ENCODE measurements at regions not wholly inside any gene's neighbourhood (a gene's known extent, or its start where the extent isn't known, plus 50 kb on each side); places are given as distances from the start of the nearest gene placed in this dataset.

DNA sequence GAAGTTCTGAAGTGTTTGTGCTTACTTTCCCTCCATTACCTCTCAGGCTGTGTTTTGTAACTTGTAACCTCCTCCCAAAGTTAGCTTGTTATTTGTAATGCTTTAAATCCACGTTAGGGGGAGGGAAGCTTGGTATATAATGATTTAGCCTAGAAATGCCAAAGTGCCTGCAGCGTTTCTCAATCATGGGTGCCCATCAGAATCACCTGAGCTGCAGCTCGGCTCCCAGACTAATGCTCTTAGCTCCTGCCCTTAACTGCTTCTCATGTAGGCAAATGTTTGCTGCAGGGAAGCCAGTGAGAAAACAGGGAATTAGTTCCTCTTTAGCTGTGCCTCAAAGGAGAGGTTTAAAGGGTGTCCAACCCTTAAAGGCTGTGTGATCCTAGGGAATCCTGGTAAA lies 219.2 kb upstream of the NAALADL2 start:
- no peaks in the 10 kb centered on the region for H3K36me3 ChIP-seq (ENCODE audit: insufficient read depth, low read length)
- no peak for DNase-seq (ENCODE audit: low read depth, low spot score)
- no peak for TF ChIP-seq FOXP2 (optimal IDR thresholded peaks at IDR 0.05; ENCODE audit: control extremely low read depth, extremely low read length, insufficient read depth)
- TF ChIP-seq POLR2AphosphoS5 (IDR thresholded peaks at IDR 0.05; ENCODE audit: borderline replicate concordance, low read depth, low read length) = no peak
- no peak for TF ChIP-seq EZH2 (IDR thresholded peaks at IDR 0.05)
- no peak overlapping the region for H3K4me3 ChIP-seq
- no peak overlapping the region for H3K27ac ChIP-seq
- no peaks in the 10 kb centered on the region for H3K9me3 ChIP-seq (ENCODE audit: low read depth, low read length)
- no peak overlapping the region for H3K9ac ChIP-seq (ENCODE audit: insufficient read length)

DNA sequence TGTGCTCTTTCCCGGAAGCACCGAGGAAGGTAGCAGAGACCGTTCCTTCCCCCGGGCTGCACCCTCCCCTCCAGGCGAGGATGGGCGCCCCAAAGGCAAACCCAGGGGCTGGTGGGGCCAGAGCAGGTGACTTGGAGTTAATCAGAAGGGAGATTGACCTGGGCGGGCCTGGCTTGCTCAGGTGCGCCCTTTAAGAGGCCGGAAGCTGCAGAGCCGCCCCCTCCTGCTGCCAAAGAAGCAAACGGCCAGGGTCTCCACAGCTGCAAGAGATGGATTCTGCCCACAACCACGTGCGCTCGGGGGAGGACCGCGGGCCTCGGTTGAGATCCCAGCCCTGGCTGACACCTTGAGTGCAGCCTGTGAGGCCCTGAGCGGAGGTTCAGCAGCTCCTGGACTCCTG lies 218.2 kb upstream of the NAALADL2 start:
- Histone ChIP-seq H3K4me3 (no peak overlapping the region), H3K36me3 (ENCODE audit: insufficient read depth, low read length) (no peaks in the 10 kb centered on the region), H3K27ac (no peak overlapping the region), H3K9ac (ENCODE audit: insufficient read length) (no peak overlapping the region), H3K9me3 (ENCODE audit: low read depth, low read length) (no peaks in the 10 kb centered on the region)
- DNase-seq (ENCODE audit: low read depth, low spot score) = no peak
- TF ChIP-seq EZH2 (IDR thresholded peaks at IDR 0.05) = no peak
- no peak for TF ChIP-seq FOXP2 (optimal IDR thresholded peaks at IDR 0.05; ENCODE audit: control extremely low read depth, extremely low read length, insufficient read depth)
- no peak for TF ChIP-seq POLR2AphosphoS5 (IDR thresholded peaks at IDR 0.05; ENCODE audit: borderline replicate concordance, low read depth, low read length)

DNA sequence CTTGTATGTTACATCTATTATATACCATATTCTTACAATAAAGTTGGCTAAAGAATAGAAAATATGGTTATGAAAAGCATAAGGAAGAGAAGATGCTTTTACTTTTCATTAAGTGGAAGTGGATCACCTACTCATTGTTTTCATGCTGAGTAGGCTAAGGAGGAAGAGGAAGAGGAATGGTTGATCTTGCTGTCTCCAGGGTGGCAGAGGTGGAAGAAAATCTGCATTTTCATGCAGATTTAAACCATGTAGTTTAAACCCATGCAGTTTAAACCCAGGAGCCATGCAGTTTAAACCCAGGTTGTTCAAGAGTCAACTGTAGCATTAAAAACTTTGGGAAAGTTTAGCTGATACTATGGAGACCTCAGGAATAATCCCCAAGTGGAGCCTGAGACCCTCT lies 214.8 kb upstream of the NAALADL2 start:
- no peak overlapping the region for H3K27ac ChIP-seq
- H3K36me3 ChIP-seq (ENCODE audit: insufficient read depth, low read length) = no peaks in the 10 kb centered on the region
- H3K9ac ChIP-seq (ENCODE audit: insufficient read length) = no peak overlapping the region
- no peak for TF ChIP-seq FOXP2 (optimal IDR thresholded peaks at IDR 0.05; ENCODE audit: control extremely low read depth, extremely low read length, insufficient read depth)
- TF ChIP-seq POLR2AphosphoS5 (IDR thresholded peaks at IDR 0.05; ENCODE audit: borderline replicate concordance, low read depth, low read length) = no peak
- TF ChIP-seq EZH2 (IDR thresholded peaks at IDR 0.05) = no peak
- no peak for DNase-seq (ENCODE audit: low read depth, low spot score)
- no peak overlapping the region for H3K4me3 ChIP-seq
- H3K9me3 ChIP-seq (ENCODE audit: low read depth, low read length) = no peaks in the 10 kb centered on the region

DNA sequence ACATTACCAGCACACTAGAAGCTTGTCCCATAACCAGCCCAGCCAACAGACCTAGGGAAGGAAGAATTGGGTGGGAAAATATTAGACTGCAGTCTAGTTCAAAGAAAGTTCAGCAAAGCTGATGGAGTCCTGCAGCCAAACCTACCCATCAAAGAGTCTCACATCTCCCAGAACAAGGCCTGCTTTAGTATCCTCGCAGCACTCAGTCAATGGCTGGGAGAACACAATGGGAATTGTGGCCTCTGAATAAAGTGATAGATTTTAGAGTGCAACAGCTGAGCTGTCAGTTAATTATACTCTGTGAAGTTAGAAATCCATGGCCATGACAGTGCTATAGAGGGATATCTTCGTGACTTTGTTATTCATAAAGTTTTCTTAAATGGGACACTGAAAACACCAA lies 207.2 kb upstream of the NAALADL2 start:
- no peak overlapping the region for H3K27ac ChIP-seq
- H3K4me3 ChIP-seq = no peak overlapping the region
- H3K36me3 ChIP-seq (ENCODE audit: insufficient read depth, low read length) = no peaks in the 10 kb centered on the region
- TF ChIP-seq FOXP2 (optimal IDR thresholded peaks at IDR 0.05; ENCODE audit: control extremely low read depth, extremely low read length, insufficient read depth) = no peak
- TF ChIP-seq EZH2 (IDR thresholded peaks at IDR 0.05) = no peak
- no peak for TF ChIP-seq POLR2AphosphoS5 (IDR thresholded peaks at IDR 0.05; ENCODE audit: borderline replicate concordance, low read depth, low read length)
- H3K9me3 ChIP-seq (ENCODE audit: low read depth, low read length) = no peaks in the 10 kb centered on the region
- no peak for DNase-seq (ENCODE audit: low read depth, low spot score)
- H3K9ac ChIP-seq (ENCODE audit: insufficient read length) = no peak overlapping the region

DNA sequence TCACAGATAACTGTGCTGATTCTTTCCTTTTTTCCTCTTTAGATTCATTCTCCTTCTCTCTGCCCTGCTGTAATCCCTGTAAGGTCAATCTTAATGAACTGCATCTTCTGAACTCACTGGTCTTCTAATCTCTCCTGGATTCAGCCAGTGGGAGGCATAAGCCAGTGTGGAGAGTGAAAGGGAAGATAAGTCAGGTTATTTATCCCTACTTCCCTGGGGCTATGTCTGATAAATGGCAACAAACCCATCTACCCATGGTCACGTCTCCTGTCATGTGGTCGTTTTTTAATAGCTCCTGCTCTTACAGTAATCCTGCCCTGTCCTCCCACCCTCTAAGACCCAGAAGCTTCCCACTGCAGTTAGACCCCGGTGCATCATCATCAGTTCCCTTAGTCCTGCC lies 199.6 kb upstream of the NAALADL2 start:
- TF ChIP-seq POLR2AphosphoS5 (IDR thresholded peaks at IDR 0.05; ENCODE audit: borderline replicate concordance, low read depth, low read length) (no peak), FOXP2 (optimal IDR thresholded peaks at IDR 0.05; ENCODE audit: control extremely low read depth, extremely low read length, insufficient read depth) (no peak), EZH2 (IDR thresholded peaks at IDR 0.05) (no peak)
- Histone ChIP-seq H3K36me3 (ENCODE audit: insufficient read depth, low read length) (no peaks in the 10 kb centered on the region), H3K9ac (ENCODE audit: insufficient read length) (no peak overlapping the region), H3K4me3 (no peak overlapping the region), H3K27ac (no peak overlapping the region), H3K9me3 (ENCODE audit: low read depth, low read length) (no peaks in the 10 kb centered on the region)
- no peak for DNase-seq (ENCODE audit: low read depth, low spot score)

DNA sequence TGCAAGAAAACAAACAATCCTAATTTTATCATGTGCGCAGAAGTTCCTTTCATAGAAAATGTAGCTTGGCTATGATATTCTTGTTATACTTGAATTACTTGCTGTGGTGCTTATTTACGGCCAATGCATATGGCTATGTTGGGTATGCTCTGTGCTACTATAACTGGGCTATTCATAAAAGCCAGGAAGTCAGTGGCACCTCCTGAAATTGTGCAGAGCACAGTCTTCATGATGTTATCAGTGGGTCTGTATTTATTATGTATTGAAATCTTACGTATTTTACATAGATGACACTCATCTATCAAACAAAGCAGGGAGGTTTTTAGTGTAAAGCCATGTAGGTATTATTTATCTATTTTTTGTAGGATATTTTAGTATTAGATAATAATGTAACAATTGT lies 196.5 kb upstream of the NAALADL2 start:
- Histone ChIP-seq H3K9me3 (ENCODE audit: low read depth, low read length) (no peaks in the 10 kb centered on the region), H3K9ac (ENCODE audit: insufficient read length) (no peak overlapping the region), H3K36me3 (ENCODE audit: insufficient read depth, low read length) (no peaks in the 10 kb centered on the region), H3K27ac (no peak overlapping the region), H3K4me3 (no peak overlapping the region)
- no peak for TF ChIP-seq FOXP2 (optimal IDR thresholded peaks at IDR 0.05; ENCODE audit: control extremely low read depth, extremely low read length, insufficient read depth)
- TF ChIP-seq EZH2 (IDR thresholded peaks at IDR 0.05) = no peak
- TF ChIP-seq POLR2AphosphoS5 (IDR thresholded peaks at IDR 0.05; ENCODE audit: borderline replicate concordance, low read depth, low read length) = no peak
- DNase-seq (ENCODE audit: low read depth, low spot score) = no peak

DNA sequence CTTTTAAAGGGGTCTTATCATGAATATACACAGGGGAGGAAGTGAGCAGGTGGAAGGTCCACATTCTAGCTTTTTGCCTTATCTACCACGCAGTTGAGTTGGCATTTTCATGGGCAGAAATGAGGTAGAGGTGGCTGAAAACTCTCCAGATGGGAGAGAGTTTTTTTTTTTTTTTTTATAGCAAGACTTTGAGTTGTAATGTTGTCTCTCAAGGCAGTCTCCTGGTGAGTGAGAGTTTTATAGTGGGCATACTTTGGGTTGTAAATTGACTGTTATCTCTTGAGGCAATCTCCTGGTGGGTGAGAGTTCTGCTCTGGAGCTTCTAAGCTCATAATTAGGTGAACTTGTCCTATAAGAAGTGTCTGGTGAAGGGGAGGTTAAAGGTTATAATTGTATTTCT lies 191.7 kb upstream of the NAALADL2 start:
- no peak for DNase-seq (ENCODE audit: low read depth, low spot score)
- Histone ChIP-seq H3K27ac (no peak overlapping the region), H3K4me3 (no peak overlapping the region), H3K36me3 (ENCODE audit: insufficient read depth, low read length) (no peaks in the 10 kb centered on the region), H3K9ac (ENCODE audit: insufficient read length) (no peak overlapping the region), H3K9me3 (ENCODE audit: low read depth, low read length) (no peaks in the 10 kb centered on the region; the same call in 1 of the 2 replicates)
- TF ChIP-seq FOXP2 (optimal IDR thresholded peaks at IDR 0.05; ENCODE audit: control extremely low read depth, extremely low read length, insufficient read depth) (no peak), EZH2 (IDR thresholded peaks at IDR 0.05) (no peak), POLR2AphosphoS5 (IDR thresholded peaks at IDR 0.05; ENCODE audit: borderline replicate concordance, low read depth, low read length) (no peak)

DNA sequence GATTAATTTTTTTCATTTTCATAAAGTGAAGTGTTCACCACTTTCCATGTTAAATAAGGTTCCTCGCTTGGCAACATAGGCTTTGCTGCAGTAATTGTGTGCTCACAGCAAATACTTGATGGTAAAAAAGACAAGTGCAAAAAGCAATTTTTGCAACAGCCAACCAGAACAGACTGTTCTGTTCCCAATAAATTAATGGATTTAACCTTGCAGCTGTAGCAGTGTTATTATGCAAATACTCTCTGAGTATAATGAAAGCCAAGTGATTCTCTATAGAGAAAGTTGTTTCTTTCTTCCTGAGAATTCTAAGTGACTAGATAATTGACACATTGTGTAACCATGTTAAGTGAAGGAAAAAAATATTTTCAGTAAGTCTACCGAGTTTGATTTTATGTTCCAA lies 183.7 kb upstream of the NAALADL2 start:
- Histone ChIP-seq H3K9me3 (ENCODE audit: low read depth, low read length) (no peaks in the 10 kb centered on the region), H3K4me3 (no peak overlapping the region), H3K9ac (ENCODE audit: insufficient read length) (no peak overlapping the region), H3K27ac (no peak overlapping the region), H3K36me3 (ENCODE audit: insufficient read depth, low read length) (no peaks in the 10 kb centered on the region)
- TF ChIP-seq FOXP2 (optimal IDR thresholded peaks at IDR 0.05; ENCODE audit: control extremely low read depth, extremely low read length, insufficient read depth) = no peak
- no peak for DNase-seq (ENCODE audit: low read depth, low spot score)

DNA sequence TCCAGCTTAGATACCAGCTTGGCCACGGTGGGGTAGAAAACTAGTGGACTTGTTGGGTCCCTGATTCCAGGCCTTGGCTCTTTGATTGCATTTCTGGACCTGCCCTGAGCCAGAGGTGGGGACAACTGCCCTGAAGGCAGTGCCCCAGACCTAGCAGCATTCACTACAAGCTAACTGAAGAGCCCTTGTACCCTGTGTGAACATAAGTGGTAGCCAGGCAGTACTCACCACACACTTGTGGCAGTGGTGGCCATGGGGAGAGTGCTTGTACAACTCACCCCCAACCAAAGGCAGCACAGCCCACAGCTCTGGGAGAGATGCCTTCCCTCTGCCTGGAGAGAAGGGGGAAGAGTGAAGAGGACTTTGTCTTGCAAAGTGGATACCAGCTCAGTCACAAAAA lies 177.3 kb upstream of the NAALADL2 start:
- Histone ChIP-seq H3K36me3 (ENCODE audit: insufficient read depth, low read length) (no peaks in the 10 kb centered on the region), H3K9me3 (ENCODE audit: low read depth, low read length) (no peaks in the 10 kb centered on the region), H3K27ac (no peak overlapping the region), H3K4me3 (no peak overlapping the region), H3K9ac (ENCODE audit: insufficient read length) (no peak overlapping the region)
- no peak for DNase-seq (ENCODE audit: low read depth, low spot score)
- TF ChIP-seq EZH2 (IDR thresholded peaks at IDR 0.05) = no peak
- TF ChIP-seq FOXP2 (optimal IDR thresholded peaks at IDR 0.05; ENCODE audit: control extremely low read depth, extremely low read length, insufficient read depth) = no peak
- no peak for TF ChIP-seq POLR2AphosphoS5 (IDR thresholded peaks at IDR 0.05; ENCODE audit: borderline replicate concordance, low read depth, low read length)

All from SK-N-MC (cell line).